MG63 (cell line): ENCODE measurements at regions not wholly inside any gene's neighbourhood (a gene's known extent, or its start where the extent isn't known, plus 50 kb on each side); places are given as distances from the start of the nearest gene placed in this dataset.
"Not testable (repeated sequence)": the region's sequence is repeated elsewhere in the genome, so short reads cannot be mapped to it uniquely, and the experiment has no call there.

Experiments used
- DNase-seq: peaks from one replicate; pipeline ENCODE4 v3.0.0-alpha.2; 2020
- H3K27me3 ChIP-seq: fragments of 250-450 bp; sonication (Bioruptor Pico); 2 replicates; pipeline ENCODE4 v1.5.1; 2020; ENCODE audit warnings: mild to moderate bottlenecking, moderate library complexity
- H3K36me3 ChIP-seq: fragments of 250-450 bp; sonication (Bioruptor Pico); 2 replicates; pipeline ENCODE4 v1.5.1; 2020; ENCODE audit warnings: mild to moderate bottlenecking, moderate library complexity
- H3K4me3 ChIP-seq: fragments of 250-450 bp; sonication (Bioruptor Pico); 2 replicates; pipeline ENCODE4 v1.5.1; 2020; ENCODE audit warnings: mild to moderate bottlenecking, moderate library complexity
- H3K9me3 ChIP-seq: fragments of 250-450 bp; sonication (Bioruptor Pico); 2 replicates; pipeline ENCODE4 v1.5.1; 2020; ENCODE audit warnings: mild to moderate bottlenecking, moderate library complexity

DNA sequence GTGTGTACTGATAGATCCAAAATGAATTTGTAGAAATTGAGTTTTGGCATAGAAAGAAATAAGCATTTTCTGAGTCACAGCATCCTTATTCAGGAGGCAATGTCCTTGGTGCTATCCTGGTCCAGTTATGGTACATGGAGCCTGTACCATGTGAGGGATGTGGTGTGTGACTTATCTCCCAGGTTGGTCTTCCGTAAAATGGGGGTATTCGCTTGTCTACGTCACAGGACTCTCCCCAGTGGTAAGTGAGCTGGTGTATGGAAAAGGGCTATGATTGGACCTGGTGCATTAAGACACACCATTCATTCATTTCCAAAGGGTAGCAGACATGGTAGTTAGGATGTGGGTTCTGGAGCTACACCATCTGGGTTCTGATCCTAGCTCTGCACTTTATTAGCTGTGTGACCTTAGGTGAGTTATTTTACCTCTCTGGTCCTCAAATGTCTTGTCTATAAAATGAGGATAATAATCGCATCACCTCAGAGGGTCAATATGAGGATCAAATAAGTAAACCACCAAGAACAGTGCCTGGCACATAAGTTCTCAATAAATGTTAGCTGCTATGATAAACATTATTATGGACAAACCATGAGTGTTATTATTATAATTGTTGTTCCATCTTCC is 119.2 kb downstream of the MYCN start:
- Histone ChIP-seq H3K4me3 (no peak overlapping the region), H3K27me3 (no peaks in the 10 kb centered on the region; the same call in 1 of the 2 replicates), H3K36me3 (no peaks in the 10 kb centered on the region), H3K9me3 (peaks cover 3% of the 10 kb centered on the region; the same call in 1 of the 2 replicates)
- no peak for DNase-seq

- DNase-seq = no peak
- Histone ChIP-seq H3K9me3 (peaks cover 3% of the 10 kb centered on the region; the same call in 1 of the 2 replicates), H3K4me3 (no peak overlapping the region), H3K36me3 (no peaks in the 10 kb centered on the region), H3K27me3 (no peaks in the 10 kb centered on the region)
Observed at GRCh38 chr2:16058747-16059358, 118.5 kb downstream of the MYCN start.

DNA sequence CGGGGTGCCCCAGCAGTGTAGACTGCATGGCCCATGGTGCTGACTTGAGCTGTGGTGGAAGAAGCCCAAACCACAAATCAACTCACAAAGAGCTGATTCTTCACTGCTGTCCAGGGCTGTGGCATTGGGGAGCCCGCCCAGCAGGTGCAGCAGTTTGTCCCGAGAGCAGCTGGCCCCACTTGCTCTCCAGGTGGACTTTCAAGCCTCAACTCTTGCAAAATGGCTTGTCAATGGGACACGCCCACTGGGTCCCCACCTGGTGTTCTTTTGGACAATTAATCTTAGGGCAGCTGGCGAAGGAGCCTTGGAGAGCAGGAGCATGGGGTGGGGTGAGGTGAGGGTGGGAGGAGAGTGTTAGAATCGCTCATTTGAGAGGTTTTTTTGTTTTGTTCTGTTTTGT is 117.9 kb downstream of the MYCN start:
- no peaks in the 10 kb centered on the region; the same call in 1 of the 2 replicates for H3K9me3 ChIP-seq
- DNase-seq = no peak
- no peaks in the 10 kb centered on the region for H3K36me3 ChIP-seq
- H3K4me3 ChIP-seq = no peak overlapping the region
- no peaks in the 10 kb centered on the region for H3K27me3 ChIP-seq

DNA sequence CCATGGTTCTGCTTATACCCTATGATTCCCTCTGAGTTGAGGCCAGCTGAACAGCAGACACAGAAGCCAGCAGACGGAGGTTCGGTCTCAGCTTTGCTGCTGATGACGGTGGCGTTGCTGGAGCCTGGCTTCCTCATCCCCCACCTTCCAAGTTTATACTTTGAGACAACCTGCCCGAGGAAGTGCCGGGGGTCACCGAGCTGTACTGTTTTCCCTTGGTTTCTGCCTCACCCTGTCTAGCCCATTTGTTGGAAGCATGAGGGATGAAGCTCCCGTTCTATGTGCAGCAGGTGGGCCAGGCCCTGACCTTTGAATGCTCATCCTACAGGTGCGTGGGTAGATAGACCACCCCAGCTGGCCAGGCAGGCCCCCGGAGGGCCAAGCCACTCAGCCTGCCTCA is 117.3 kb downstream of the MYCN start:
- H3K9me3 ChIP-seq = no peaks in the 10 kb centered on the region
- no peaks in the 10 kb centered on the region for H3K27me3 ChIP-seq
- no peaks in the 10 kb centered on the region for H3K36me3 ChIP-seq
- no peak overlapping the region for H3K4me3 ChIP-seq
- DNase-seq = no peak

GRCh38 chr2:16055848-16056580 is 115.7 kb downstream of the MYCN start:
- no peak overlapping the region for H3K4me3 ChIP-seq
- H3K36me3 ChIP-seq = no peaks in the 10 kb centered on the region
- no peaks in the 10 kb centered on the region for H3K9me3 ChIP-seq
- DNase-seq = no peak
- no peaks in the 10 kb centered on the region for H3K27me3 ChIP-seq

- no peak overlapping the region for H3K4me3 ChIP-seq
- no peaks in the 10 kb centered on the region for H3K27me3 ChIP-seq
- H3K9me3 ChIP-seq = no peaks in the 10 kb centered on the region
- H3K36me3 ChIP-seq = no peaks in the 10 kb centered on the region
- no peak for DNase-seq
Observed at GRCh38 chr2:16053437-16054257, 113.3 kb downstream of the MYCN start.

GRCh38 chr2:16052571-16053052 is 112.3 kb downstream of the MYCN start:
- H3K4me3 ChIP-seq, H3K27me3 ChIP-seq, DNase-seq, H3K36me3 ChIP-seq, H3K9me3 ChIP-seq: not testable (repeated sequence)

DNA sequence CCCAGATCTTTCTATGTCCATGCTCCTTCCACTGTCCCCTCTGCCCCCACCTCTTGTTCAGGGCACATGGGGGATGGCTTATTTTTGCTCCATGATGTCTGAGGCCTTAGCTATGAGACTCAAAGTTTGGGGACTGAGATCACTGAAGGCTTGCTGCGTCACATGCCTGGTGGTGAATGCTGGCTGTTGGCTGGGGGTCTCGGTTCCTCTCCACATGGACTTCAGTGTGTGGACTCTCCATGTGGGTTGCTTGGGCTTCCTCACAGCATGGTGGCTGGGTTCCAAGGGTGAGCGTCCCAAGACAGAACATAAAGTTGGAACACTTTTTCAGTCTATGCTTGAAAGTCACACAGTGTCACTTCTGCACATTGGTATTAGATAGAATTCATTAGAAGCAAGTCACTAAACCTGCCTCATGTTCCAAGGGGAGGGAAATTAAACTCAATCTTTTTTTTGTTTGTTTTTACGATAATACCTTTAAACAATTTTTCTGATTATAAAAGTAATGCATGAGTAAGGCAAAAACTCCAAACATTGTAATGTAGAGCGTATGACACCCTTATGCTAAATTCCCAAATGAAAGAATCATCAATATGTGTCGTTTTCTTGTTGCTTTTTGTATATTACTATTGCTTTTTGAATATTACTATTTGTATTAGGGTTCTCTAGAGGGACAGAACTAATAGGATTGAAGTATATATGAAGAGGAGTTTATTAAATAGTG is 111.7 kb downstream of the MYCN start:
- no peaks in the 10 kb centered on the region for H3K9me3 ChIP-seq
- no peaks in the 10 kb centered on the region for H3K27me3 ChIP-seq
- DNase-seq = no peak
- H3K4me3 ChIP-seq = no peak overlapping the region
- no peaks in the 10 kb centered on the region for H3K36me3 ChIP-seq

DNA sequence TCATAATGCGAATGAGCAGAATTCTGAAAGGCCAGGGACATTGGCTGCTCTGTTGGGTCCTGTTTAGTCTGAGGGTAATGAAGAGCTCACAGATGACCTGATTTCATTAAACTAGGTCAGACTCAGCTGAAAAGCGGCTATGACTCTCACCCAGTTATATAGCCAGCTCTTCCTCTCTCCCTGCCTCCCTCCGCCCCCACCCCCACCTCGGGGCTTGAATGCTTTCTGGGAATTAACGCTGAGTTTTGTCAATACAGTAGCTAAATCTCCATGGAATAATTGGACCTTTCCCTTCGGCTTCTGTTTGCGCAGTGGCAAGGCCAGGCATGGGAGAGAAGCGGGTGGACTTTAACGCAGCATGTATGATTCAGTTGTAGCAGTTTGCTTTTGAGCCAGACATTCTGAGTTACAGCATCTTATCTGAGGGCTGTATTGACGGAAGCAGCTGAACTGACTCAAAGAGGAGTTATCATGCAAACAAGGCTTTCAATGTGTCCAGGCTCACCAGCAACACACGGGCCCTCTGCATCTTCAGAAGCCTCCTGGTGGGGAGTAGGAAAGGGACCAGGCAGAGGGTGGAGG is 110.6 kb downstream of the MYCN start:
- Histone ChIP-seq H3K36me3 (no peaks in the 10 kb centered on the region), H3K4me3 (no peak overlapping the region), H3K27me3 (no peaks in the 10 kb centered on the region), H3K9me3 (no peaks in the 10 kb centered on the region)
- DNase-seq = no peak

DNA sequence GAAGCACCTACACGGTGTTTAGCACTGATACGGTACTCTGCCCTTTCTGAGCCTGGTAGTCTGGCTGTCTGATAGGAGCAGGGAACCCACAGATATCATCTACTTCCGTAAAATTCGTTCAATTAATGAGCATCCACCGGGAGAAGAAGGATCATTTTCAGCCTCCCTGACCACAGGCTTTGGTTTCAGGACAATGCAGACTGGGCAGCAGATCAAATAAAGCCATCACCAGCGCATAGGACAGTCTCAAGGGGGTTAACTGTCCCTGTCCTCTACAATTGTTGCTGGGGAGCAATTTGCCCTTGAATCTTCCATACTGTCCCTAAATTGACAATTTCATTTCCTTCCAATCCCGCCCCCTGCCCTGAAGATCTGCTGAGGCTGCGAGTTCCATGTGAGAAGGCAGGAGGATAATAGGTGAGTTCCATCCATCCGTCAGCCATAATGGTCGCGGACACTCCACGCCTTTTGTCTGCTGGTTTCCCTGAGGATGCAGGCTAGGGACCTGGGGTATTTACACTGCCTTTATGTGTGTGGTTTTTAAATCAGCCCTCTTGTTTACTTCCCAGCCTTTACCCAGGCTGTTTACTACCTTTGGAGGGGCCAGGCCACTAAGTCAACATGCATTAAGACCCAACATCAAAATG is 110.0 kb downstream of the MYCN start:
- H3K9me3 ChIP-seq = no peaks in the 10 kb centered on the region
- H3K36me3 ChIP-seq = no peaks in the 10 kb centered on the region
- no peak for DNase-seq

GRCh38 chr2:16049406-16049805 is 109.1 kb downstream of the MYCN start:
- no peaks in the 10 kb centered on the region for H3K27me3 ChIP-seq
- no peak overlapping the region for H3K4me3 ChIP-seq
- no peaks in the 10 kb centered on the region for H3K36me3 ChIP-seq
- DNase-seq = no peak
- no peaks in the 10 kb centered on the region for H3K9me3 ChIP-seq

More for the DNA sequence above, 110.0 kb downstream of the MYCN start:
- H3K4me3 ChIP-seq = no peak overlapping the region
- no peaks in the 10 kb centered on the region for H3K27me3 ChIP-seq

- no peak for DNase-seq
- Histone ChIP-seq H3K36me3 (no peaks in the 10 kb centered on the region), H3K9me3 (no peaks in the 10 kb centered on the region), H3K27me3 (no peaks in the 10 kb centered on the region), H3K4me3 (no peak overlapping the region)
Observed at GRCh38 chr2:16048466-16048865, 108.1 kb downstream of the MYCN start.

DNA sequence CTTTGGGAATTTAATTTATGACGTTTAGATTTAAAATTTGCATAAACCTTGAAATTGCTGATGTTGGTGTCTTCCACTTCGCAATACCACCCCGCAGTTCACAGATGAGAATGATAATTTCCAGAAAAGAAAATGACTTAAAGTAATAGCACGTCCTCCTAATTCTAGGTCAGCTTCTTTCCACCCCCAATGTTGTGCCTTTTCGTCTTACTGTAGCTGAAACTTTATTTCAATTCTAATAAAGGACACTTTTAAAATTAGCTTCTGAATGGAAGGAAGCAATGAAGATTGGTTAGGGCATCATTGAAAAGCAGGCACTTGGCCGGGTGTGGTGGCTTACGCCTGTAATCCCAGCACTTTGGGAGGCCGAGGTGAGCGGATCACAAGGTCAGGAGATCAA is 107.4 kb downstream of the MYCN start:
- DNase-seq = no peak
- H3K27me3 ChIP-seq = no peaks in the 10 kb centered on the region
- H3K4me3 ChIP-seq = no peak overlapping the region
- no peaks in the 10 kb centered on the region for H3K36me3 ChIP-seq
- H3K9me3 ChIP-seq = no peaks in the 10 kb centered on the region

DNA sequence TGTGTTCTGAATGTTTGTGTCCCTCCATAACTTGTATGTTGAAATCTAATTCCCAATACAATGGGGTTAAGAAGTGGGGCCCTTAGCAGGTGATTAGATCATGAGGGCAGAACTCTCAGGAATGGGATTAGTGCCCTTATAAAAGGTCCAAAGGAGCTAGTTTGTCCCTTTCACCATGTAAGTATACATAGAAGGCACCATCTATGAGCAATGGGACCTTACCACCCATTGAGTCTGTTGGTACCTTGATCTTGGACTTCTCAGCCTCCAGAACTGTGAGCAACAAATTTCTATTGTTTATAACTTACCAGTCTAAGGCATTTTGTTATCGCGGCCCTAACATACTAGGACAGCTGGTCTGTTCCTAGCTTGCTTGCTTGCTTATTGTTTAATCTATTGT is 106.3 kb downstream of the MYCN start:
- Histone ChIP-seq H3K9me3 (no peaks in the 10 kb centered on the region), H3K27me3 (no peaks in the 10 kb centered on the region), H3K4me3 (no peak overlapping the region), H3K36me3 (no peaks in the 10 kb centered on the region)
- no peak for DNase-seq

- no peak for DNase-seq
- Histone ChIP-seq H3K9me3 (no peaks in the 10 kb centered on the region), H3K27me3 (no peaks in the 10 kb centered on the region), H3K4me3 (no peak overlapping the region), H3K36me3 (no peaks in the 10 kb centered on the region)
Observed at GRCh38 chr2:16045653-16046352, 105.5 kb downstream of the MYCN start.
